ENCODE measurements at regions not wholly inside any gene's neighbourhood (a gene's known extent, or its start where the extent isn't known, plus 50 kb on each side); places are given as distances from the start of the nearest gene placed in this dataset.

- Histone ChIP-seq H3K9me3 (ENCODE audit: control insufficient read depth, insufficient read depth, low read depth, low read length) (no peaks in the 10 kb centered on the region), H3K4me1 (ENCODE audit: control insufficient read depth, insufficient read depth, low read length) (no peaks in the 10 kb centered on the region), H3K36me3 (ENCODE audit: control insufficient read depth in 2 of 2, insufficient read depth in 1 of 2, low read length in 2 of 2) (no peaks in the 10 kb centered on the region), H3K4me3 (ENCODE audit: low read depth, low read length) (no peak overlapping the region), H3K27ac (ENCODE audit: extremely low read depth, low read depth, low read length) (no peak overlapping the region)
- ChIA-PET POLR2A (no interaction called here), CTCF (no interaction called here)
- no peak for TF ChIP-seq ZNF214 (tag by site-specific recombination; IDR thresholded peaks at IDR 0.05; ENCODE audit: borderline replicate concordance)
- no peak for TF ChIP-seq ZNF561 (tag by site-specific recombination; IDR thresholded peaks at IDR 0.05; ENCODE audit: borderline replicate concordance)
- TF ChIP-seq ZNF629 (tag by site-specific recombination; IDR thresholded peaks at IDR 0.05): no peak
- no peak for TF ChIP-seq ZNF555 (tag by site-specific recombination; conservative IDR thresholded peaks at IDR 0.05)
- TF ChIP-seq ZNF510 (tag by site-specific recombination; IDR thresholded peaks at IDR 0.05; ENCODE audit: insufficient replicate concordance): no peak
- TF ChIP-seq BCL11B (tag by site-specific recombination; IDR thresholded peaks at IDR 0.05; ENCODE audit: low read depth): no peak
- no peak for TF ChIP-seq ZSCAN18 (tag by site-specific recombination; IDR thresholded peaks at IDR 0.05)
- TF ChIP-seq KLF17 (tag by site-specific recombination; IDR thresholded peaks at IDR 0.05): no peak
- TF ChIP-seq ZNF280D (tag by site-specific recombination; IDR thresholded peaks at IDR 0.05): no peak
- no peak for TF ChIP-seq ZNF837 (tag by site-specific recombination; IDR thresholded peaks at IDR 0.05)
- TF ChIP-seq ZNF335 (tag by site-specific recombination; conservative IDR thresholded peaks at IDR 0.05): no peak
- TF ChIP-seq ZBTB21 (tag by site-specific recombination; IDR thresholded peaks at IDR 0.05): no peak
- no peak for TF ChIP-seq ZNF585B (tag by site-specific recombination; IDR thresholded peaks at IDR 0.05)
- TF ChIP-seq ZNF302 (tag by site-specific recombination; IDR thresholded peaks at IDR 0.05; ENCODE audit: low read depth): no peak
- TF ChIP-seq ZNF544 (tag by site-specific recombination; IDR thresholded peaks at IDR 0.05): no peak
- no peak for TF ChIP-seq ZNF18 (tag by site-specific recombination; IDR thresholded peaks at IDR 0.05)
- no peak for TF ChIP-seq ZNF391 (tag by site-specific recombination; IDR thresholded peaks at IDR 0.05; ENCODE audit: borderline replicate concordance, low read depth)
- no peak for TF ChIP-seq ZNF654 (tag by site-specific recombination; IDR thresholded peaks at IDR 0.05; ENCODE audit: low read depth)
These were observed 1469.0 kb upstream of the ACO1 start for GRCh38 chr9:30915451-30915850.

- H3K4me3 ChIP-seq (ENCODE audit: low read depth, low read length): no peak overlapping the region
- no peaks in the 10 kb centered on the region for H3K9me3 ChIP-seq (ENCODE audit: control insufficient read depth, insufficient read depth, low read depth, low read length)
- ChIA-PET POLR2A (no interaction called here), CTCF (no interaction called here)
- no peaks in the 10 kb centered on the region for H3K36me3 ChIP-seq (ENCODE audit: control insufficient read depth in 2 of 2, insufficient read depth in 1 of 2, low read length in 2 of 2)
- no peaks in the 10 kb centered on the region for H3K4me1 ChIP-seq (ENCODE audit: control insufficient read depth, insufficient read depth, low read length)
- no peak overlapping the region for H3K27ac ChIP-seq (ENCODE audit: extremely low read depth, low read depth, low read length)
- TF ChIP-seq ZNF174 (tag by site-specific recombination; IDR thresholded peaks at IDR 0.05): no peak
- no peak for TF ChIP-seq CTCF (tag by site-specific recombination; IDR thresholded peaks at IDR 0.05)
- TF ChIP-seq ZNF677 (tag by site-specific recombination; IDR thresholded peaks at IDR 0.05): no peak
- no peak for TF ChIP-seq KLF9 (tag by site-specific recombination; IDR thresholded peaks at IDR 0.05; ENCODE audit: low read depth)
- TF ChIP-seq AEBP2 (tag by site-specific recombination; IDR thresholded peaks at IDR 0.05; ENCODE audit: borderline replicate concordance): no peak
- TF ChIP-seq KLF1 (tag by site-specific recombination; IDR thresholded peaks at IDR 0.05): no peak
- TF ChIP-seq ZNF223 (tag by site-specific recombination; IDR thresholded peaks at IDR 0.05): no peak
- TF ChIP-seq KLF10 (tag by site-specific recombination; IDR thresholded peaks at IDR 0.05): no peak
- TF ChIP-seq ZNF324 (tag by site-specific recombination; IDR thresholded peaks at IDR 0.05): no peak
These were observed 1459.3 kb upstream of the ACO1 start for GRCh38 chr9:30925126-30925525.

All from HEK293 (cell line).